ENCODE measurements at regions not wholly inside any gene's neighbourhood (a gene's known extent, or its start where the extent isn't known, plus 50 kb on each side); places are given as distances from the start of the nearest gene placed in this dataset.
A peak's percentile ranks its signal among the peaks of the same experiment; 100 is the strongest.

DNA sequence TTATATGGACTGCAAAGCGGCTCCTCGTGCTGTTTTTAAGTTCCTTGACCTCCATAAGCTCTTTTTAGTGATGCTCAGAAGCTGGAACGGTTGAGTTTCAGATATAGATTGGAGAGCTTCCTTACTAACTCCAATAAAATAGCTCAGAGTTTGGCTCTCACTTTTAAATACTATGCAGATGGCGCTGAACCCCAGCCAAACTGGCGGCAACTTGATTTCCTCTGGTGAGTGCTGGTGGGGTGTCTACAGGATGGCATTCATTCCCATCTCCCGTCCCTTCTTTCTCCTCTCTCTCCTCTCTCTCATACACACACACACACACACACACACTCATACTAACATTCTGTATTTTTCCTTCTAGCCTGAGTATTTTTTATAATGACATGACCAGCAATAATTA is 346.3 kb downstream of the ETNK1 start:
- Histone ChIP-seq H3K4me1 (no peaks in the 10 kb centered on the region), H3K4me3 (no peak overlapping the region), H3K36me3 (no peaks in the 10 kb centered on the region), H3K9me3 (no peaks in the 10 kb centered on the region), H3K27me3 (no peaks in the 10 kb centered on the region), H3K27ac (no peak overlapping the region)
- ATAC-seq (no peak), DNase-seq (peak in 1 of 4 donors; percentile 2)
- intact Hi-C loops (cut with DNase I) = no loop called here
- TF ChIP-seq, protein P1, sequence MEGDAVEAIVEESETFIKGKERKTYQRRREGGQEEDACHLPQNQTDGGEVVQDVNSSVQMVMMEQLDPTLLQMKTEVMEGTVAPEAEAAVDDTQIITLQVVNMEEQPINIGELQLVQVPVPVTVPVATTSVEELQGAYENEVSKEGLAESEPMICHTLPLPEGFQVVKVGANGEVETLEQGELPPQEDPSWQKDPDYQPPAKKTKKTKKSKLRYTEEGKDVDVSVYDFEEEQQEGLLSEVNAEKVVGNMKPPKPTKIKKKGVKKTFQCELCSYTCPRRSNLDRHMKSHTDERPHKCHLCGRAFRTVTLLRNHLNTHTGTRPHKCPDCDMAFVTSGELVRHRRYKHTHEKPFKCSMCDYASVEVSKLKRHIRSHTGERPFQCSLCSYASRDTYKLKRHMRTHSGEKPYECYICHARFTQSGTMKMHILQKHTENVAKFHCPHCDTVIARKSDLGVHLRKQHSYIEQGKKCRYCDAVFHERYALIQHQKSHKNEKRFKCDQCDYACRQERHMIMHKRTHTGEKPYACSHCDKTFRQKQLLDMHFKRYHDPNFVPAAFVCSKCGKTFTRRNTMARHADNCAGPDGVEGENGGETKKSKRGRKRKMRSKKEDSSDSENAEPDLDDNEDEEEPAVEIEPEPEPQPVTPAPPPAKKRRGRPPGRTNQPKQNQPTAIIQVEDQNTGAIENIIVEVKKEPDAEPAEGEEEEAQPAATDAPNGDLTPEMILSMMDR (IDR thresholded peaks at IDR 0.05) = no peak

DNA sequence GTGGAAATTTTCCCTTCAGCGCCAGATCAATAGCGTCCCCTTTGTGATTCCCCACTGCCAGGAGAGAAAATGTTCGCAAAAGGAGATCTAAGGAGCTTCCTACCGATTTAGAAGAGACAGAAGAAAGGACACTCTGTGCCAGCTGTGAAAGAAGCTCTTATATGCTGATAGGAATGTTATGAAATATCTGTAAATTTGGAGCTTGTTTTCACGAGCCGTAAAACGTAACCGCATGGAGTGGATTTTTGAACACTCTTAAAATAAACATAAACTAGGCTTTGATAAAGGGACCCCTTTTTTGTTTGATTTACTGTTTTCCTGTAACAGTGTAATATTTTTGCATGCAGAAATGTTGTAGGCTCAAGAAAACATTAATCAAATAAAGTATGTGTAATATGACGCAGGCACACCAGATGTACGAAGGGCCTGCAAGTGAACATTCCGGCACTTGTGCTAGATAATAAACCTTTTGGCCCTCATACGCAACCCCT is 346.8 kb downstream of the ETNK1 start:
- H3K9me3 ChIP-seq = no peaks in the 10 kb centered on the region
- no peaks in the 10 kb centered on the region for H3K36me3 ChIP-seq
- H3K27ac ChIP-seq = no peak overlapping the region
- no peak overlapping the region for H3K4me3 ChIP-seq
- no peaks in the 10 kb centered on the region for H3K4me1 ChIP-seq
- peak in 1 of 4 donors; percentile 7 for DNase-seq
- H3K27me3 ChIP-seq = no peaks in the 10 kb centered on the region
- TF ChIP-seq, protein P1 (IDR thresholded peaks at IDR 0.05) = no peak
- intact Hi-C loops (cut with DNase I) = no loop called here
- no peak for ATAC-seq

- intact Hi-C loops (cut with DNase I) = no loop called here
- TF ChIP-seq, protein P1 (IDR thresholded peaks at IDR 0.05) = no peak
- ATAC-seq = peak; percentile 94
- DNase-seq = no peak
- peaks cover 0 to 4% of the 10 kb centered on the region in 2 donors for H3K27me3 ChIP-seq
- no peak overlapping the region for H3K4me3 ChIP-seq
- H3K27ac ChIP-seq = no peak overlapping the region
- H3K9me3 ChIP-seq = no peaks in the 10 kb centered on the region
- H3K4me1 ChIP-seq = no peaks in the 10 kb centered on the region
- H3K36me3 ChIP-seq = no peaks in the 10 kb centered on the region
Measured at GRCh38 chr12:22974865-22975264, 349.9 kb downstream of the ETNK1 start.

DNA sequence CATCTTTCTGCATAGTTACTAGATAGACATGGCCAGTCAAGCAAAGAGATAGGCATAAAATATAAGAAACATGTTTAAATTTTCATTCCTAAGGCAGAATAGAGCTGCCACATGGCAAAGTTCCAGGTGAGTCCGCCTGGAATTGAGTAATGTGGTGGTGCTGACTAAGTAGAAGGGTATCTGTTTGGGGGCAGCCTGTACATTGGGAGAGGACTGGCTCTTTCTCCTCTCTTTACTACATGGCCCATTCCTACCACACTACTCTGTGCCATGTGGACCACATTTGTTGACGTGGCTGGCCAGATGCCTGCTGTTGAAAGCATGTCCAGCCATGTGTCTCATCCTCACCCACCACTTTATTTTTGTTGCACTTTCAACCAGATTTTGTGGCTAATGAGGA is 354.0 kb downstream of the ETNK1 start:
- TF ChIP-seq, protein P1 (IDR thresholded peaks at IDR 0.05) = no peak

DNA sequence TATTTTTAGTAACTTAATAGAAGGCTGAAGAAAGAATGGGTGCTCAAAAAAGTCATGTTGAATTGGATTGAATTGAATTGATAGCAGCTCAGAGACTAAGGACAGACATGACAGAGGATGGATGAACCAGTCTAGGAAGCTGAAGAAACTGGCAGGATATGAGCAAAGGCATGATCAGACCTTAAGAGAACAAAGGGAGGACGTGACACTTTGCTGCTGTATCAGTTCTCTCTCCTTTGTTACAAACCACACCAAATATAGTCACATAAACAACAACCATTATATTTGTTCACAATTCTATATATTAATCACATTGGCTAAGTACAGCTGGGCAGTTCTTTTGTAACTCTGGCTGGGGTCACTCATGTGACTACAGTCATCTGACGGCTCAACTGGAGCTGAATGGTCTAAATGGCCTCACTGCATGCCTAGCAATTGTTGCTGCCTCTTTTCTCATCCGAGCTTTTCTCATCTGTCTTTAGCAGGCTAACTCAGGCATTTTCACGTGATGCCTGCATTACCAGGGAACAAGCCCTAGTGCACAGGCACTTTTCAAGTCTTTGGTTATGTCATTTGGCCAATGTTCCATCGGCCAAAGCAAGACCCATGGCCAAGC is 355.0 kb downstream of the ETNK1 start:
- no peaks in the 10 kb centered on the region for H3K4me1 ChIP-seq
- TF ChIP-seq, protein P1 (IDR thresholded peaks at IDR 0.05) = no peak
- intact Hi-C loops (cut with DNase I) = no loop called here
- ATAC-seq (no peak), DNase-seq (no peak)
- peaks cover 0 to 4% of the 10 kb centered on the region in 2 donors for H3K27me3 ChIP-seq
- no peaks in the 10 kb centered on the region for H3K9me3 ChIP-seq
- H3K27ac ChIP-seq = no peak overlapping the region
- no peaks in the 10 kb centered on the region for H3K36me3 ChIP-seq
- no peak overlapping the region for H3K4me3 ChIP-seq

More for the DNA sequence above, 354.0 kb downstream of the ETNK1 start:
- Histone ChIP-seq H3K4me3 (no peak overlapping the region), H3K4me1 (no peaks in the 10 kb centered on the region), H3K9me3 (no peaks in the 10 kb centered on the region), H3K36me3 (no peaks in the 10 kb centered on the region), H3K27me3 (peaks cover 0 to 4% of the 10 kb centered on the region in 2 donors), H3K27ac (no peak overlapping the region)
- ATAC-seq (no peak), DNase-seq (no peak)
- intact Hi-C loops (cut with DNase I) = no loop called here

All from left lung (tissue), 4 donors.